HL-60 (cell line): ENCODE measurements at regions not wholly inside any gene's neighbourhood (a gene's known extent, or its start where the extent isn't known, plus 50 kb on each side); places are given as distances from the start of the nearest gene placed in this dataset.
"Not testable (repeated sequence)": the region's sequence is repeated elsewhere in the genome, so short reads cannot be mapped to it uniquely, and the experiment has no call there.

Experiments
- DNase-seq, 2 experiments: peaks; one replicate each; pipeline ENCODE4 v3.0.0-alpha.2; 2010 to 2020; ENCODE audit warnings: low read depth in 1 of 2, low spot score in 1 of 2
- H3K27ac ChIP-seq: fragments of 250-450 bp; sonication (Bioruptor Pico); replicated peaks from 2 replicates; pipeline ENCODE4 v1.5.1; 2020; ENCODE audit warnings: mild to moderate bottlenecking, moderate library complexity
- H3K27me3 ChIP-seq: fragments of 250-450 bp; sonication (Bioruptor Pico); 2 replicates; pipeline ENCODE4 v1.5.1; 2021; ENCODE audit warnings: mild to moderate bottlenecking, moderate library complexity; ENCODE audit not compliant: insufficient read depth, poor library complexity, severe bottlenecking
- H3K4me3 ChIP-seq: replicated peaks from 2 replicates; pipeline ENCODE4 v1.5.1; 2011; ENCODE audit warnings: mild to moderate bottlenecking, control low read depth, low read length; ENCODE audit not compliant: insufficient read depth
- CTCF ChIP-seq: IDR thresholded peaks from one replicate; pipeline ENCODE4 v1.5.1; 2011; ENCODE audit warnings: low read length, control low read depth, inconsistent platforms; ENCODE audit not compliant: insufficient read depth
- GABPA ChIP-seq: IDR thresholded peaks from 2 replicates; pipeline ENCODE4 v1.6.1; 2012; ENCODE audit warnings: low read depth
- POLR2AphosphoS5 ChIP-seq: IDR thresholded peaks from 2 replicates; pipeline ENCODE4 v1.6.1; 2012; ENCODE audit warnings: low read depth
- REST ChIP-seq: IDR thresholded peaks from 2 replicates; pipeline ENCODE4 v1.6.1; 2012; ENCODE audit warnings: low read depth; ENCODE audit not compliant: insufficient replicate concordance
- SPI1 ChIP-seq: IDR thresholded peaks from 2 replicates; pipeline ENCODE4 v1.6.1; 2012; ENCODE audit warnings: low read depth, mild to moderate bottlenecking, borderline replicate concordance

GRCh38 chr14:48709277-48709785, 876.8 kb downstream of the RPS29 start:
- H3K27me3 ChIP-seq, result no peaks in the 10 kb centered on the region
- TF ChIP-seq CTCF (no peak), SPI1 (no peak), REST (no peak), GABPA (no peak), POLR2AphosphoS5 (no peak)
- no peak overlapping the region for H3K27ac ChIP-seq
- no peak overlapping the region for H3K4me3 ChIP-seq
- DNase-seq, result no peak

GRCh38 chr14:48704639-48705038, 881.5 kb downstream of the RPS29 start:
- H3K27me3 ChIP-seq, result no peaks in the 10 kb centered on the region
- DNase-seq, result no peak
- no peak overlapping the region for H3K27ac ChIP-seq
- no peak overlapping the region for H3K4me3 ChIP-seq
- TF ChIP-seq CTCF (no peak), GABPA (no peak), POLR2AphosphoS5 (no peak), SPI1 (no peak), REST (no peak)

GRCh38 chr14:48703728-48704467, 882.3 kb downstream of the RPS29 start:
- Histone ChIP-seq H3K27ac (no peak overlapping the region), H3K27me3 (no peaks in the 10 kb centered on the region), H3K4me3 (no peak overlapping the region)
- no peak for TF ChIP-seq CTCF
- no peak for TF ChIP-seq SPI1
- no peak for TF ChIP-seq REST
- no peak for TF ChIP-seq POLR2AphosphoS5
- no peak for TF ChIP-seq GABPA
- DNase-seq, result no peak

GRCh38 chr14:48697362-48697761, 888.8 kb downstream of the RPS29 start:
- DNase-seq, H3K27ac ChIP-seq, H3K27me3 ChIP-seq, H3K4me3 ChIP-seq: not testable (repeated sequence)
